ENCODE measurements at regions not wholly inside any gene's neighbourhood (a gene's known extent, or its start where the extent isn't known, plus 50 kb on each side); places are given as distances from the start of the nearest gene placed in this dataset.

GRCh38 chr6:21306546-21306945 lies 287.0 kb upstream of the SOX4 start:
- TF ChIP-seq CTCF (IDR thresholded peaks at IDR 0.05) (no peak), POLR2AphosphoS5 (IDR thresholded peaks at IDR 0.05) (no peak)
